ENCODE measurements at regions not wholly inside any gene's neighbourhood (a gene's known extent, or its start where the extent isn't known, plus 50 kb on each side); places are given as distances from the start of the nearest gene placed in this dataset.

DNA sequence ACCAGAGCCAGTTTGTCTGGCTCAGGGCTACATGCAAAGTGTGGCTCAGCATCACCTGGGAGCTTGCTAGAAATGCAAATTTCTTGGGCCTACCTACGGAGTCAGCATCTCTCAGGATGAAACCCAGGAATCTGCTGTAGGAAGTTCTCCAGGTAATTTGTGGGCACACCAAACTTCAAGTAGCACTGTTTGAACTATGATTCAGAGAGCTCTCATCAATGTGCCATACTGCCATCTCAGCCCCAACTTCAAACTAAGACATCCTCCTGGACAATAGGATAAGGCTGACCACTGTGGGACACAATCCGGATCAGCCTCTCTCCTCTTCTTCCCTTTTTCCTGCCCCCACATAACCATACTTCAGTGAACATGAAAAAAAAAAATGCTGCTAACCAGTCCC lies 374.5 kb downstream of the METTL15 start:
- Histone ChIP-seq H3K27ac (ENCODE audit: low read depth in 2 of 2, low read length in 1 of 2) (no peak overlapping the region), H3K9me3 (no peaks in the 10 kb centered on the region), H3K79me2 (ENCODE audit: insufficient read depth) (no peaks in the 10 kb centered on the region), H2AFZ (ENCODE audit: low read depth) (no peak overlapping the region), H3K4me2 (no peak overlapping the region), H3K4me3 (ENCODE audit: low read depth in 2 of 2, low read length in 1 of 2) (no peak overlapping the region), H3K4me1 (ENCODE audit: control insufficient read depth in 1 of 2, insufficient read depth in 2 of 2, low read depth in 1 of 2, low read length in 1 of 2) (peaks cover 0 to 9% of the 10 kb centered on the region in 2 experiments; a peak in 2 of 4 replicates), H3K9ac (no peak overlapping the region), H3F3A (replicated peaks; ENCODE audit: insufficient read depth) (no peaks in the 10 kb centered on the region), H3K36me3 (replicated peaks in 1 of 2; ENCODE audit: control insufficient read depth in 1 of 2, insufficient read depth in 2 of 2, low read length in 1 of 2) (no peaks in the 10 kb centered on the region), H3K9me2 (no peaks in the 10 kb centered on the region), H4K20me1 (ENCODE audit: insufficient read depth) (no peaks in the 10 kb centered on the region), H3K27me3 (ENCODE audit: insufficient read depth) (no peaks in the 10 kb centered on the region)
- WGBS (ENCODE audit: low lambda C conversion rate): 91% methylated on average over 2 of the region's 2 CpGs
- no peak for DNase-seq
- ChIA-PET POLR2A (no interaction called here), CTCF (no interaction called here)
- no peak for TF ChIP-seq CHD2 (IDR thresholded peaks at IDR 0.05; ENCODE audit: low read length, partially characterized antibody)
- TF ChIP-seq RFX5 (IDR thresholded peaks at IDR 0.05; ENCODE audit: low read length): no peak
- TF ChIP-seq PBX3 (IDR thresholded peaks at IDR 0.05): no peak
- TF ChIP-seq USF1 (IDR thresholded peaks at IDR 0.05; ENCODE audit: borderline replicate concordance, low read depth): no peak
- no peak for TF ChIP-seq FOSL2 (IDR thresholded peaks at IDR 0.05; ENCODE audit: borderline replicate concordance, low read depth)
- no peak for TF ChIP-seq RAD21 (IDR thresholded peaks at IDR 0.05; ENCODE audit: low read length)
- no peak for TF ChIP-seq SIN3A (IDR thresholded peaks at IDR 0.05; ENCODE audit: borderline replicate concordance, low read depth, low read length)
- TF ChIP-seq NRF1 (IDR thresholded peaks at IDR 0.05; ENCODE audit: low read depth, low read length): no peak
- TF ChIP-seq MXI1 (IDR thresholded peaks at IDR 0.05; ENCODE audit: low read depth, low read length): no peak
- TF ChIP-seq USF2 (IDR thresholded peaks at IDR 0.05; ENCODE audit: borderline replicate concordance, low read depth, low read length): no peak
- TF ChIP-seq TAF1 (IDR thresholded peaks at IDR 0.05; ENCODE audit: borderline replicate concordance, low read depth, low read length): no peak

DNA sequence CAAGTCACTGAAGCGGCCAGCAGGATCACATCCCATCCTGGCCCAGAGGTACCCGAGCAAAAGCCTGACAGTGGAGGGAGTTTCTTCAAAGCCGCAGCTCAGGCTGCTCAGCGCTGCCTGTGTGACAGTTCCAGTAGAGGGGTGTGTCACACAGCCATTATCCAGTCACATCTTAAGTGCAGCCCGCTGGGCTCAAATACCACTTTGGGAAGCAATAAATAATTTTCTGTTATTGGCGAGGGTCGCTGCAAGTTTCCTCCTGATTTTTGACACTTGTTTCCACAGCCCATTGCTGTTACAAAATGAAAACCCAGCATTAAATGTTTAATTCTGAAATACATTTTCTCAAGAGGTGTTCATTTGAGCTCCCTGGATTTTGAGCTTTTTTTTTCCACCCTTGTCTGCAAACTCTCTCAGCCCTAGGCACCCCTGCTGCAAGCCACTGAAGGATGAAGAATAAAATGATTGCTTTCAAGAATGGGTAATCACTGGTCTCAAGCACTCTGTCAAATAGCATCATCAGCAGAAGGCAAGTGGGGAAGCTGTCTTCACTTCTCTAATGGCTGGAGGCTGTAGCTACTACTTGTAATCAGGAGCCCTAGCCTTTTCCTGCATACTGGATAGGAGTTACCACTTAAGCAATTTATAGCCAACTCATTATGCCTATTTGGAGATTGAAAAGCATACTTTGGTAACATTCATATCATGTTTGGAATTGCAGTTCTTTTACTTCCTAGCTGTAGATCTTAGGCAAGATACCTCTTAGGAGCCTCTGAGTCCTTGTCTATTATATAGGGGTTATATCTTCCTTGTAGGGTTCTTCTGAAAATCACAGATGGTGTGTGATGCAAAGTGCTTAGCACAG lies 373.7 kb downstream of the METTL15 start:
- Histone ChIP-seq H2AFZ (ENCODE audit: low read depth) (no peak overlapping the region), H3K4me1 (ENCODE audit: control insufficient read depth in 1 of 2, insufficient read depth in 2 of 2, low read depth in 1 of 2, low read length in 1 of 2) (peaks cover 0 to 9% of the 10 kb centered on the region in 2 experiments; a peak in 2 of 4 replicates), H3K9me2 (no peaks in the 10 kb centered on the region), H3K36me3 (replicated peaks in 1 of 2; ENCODE audit: control insufficient read depth in 1 of 2, insufficient read depth in 2 of 2, low read length in 1 of 2) (no peaks in the 10 kb centered on the region), H3K4me3 (ENCODE audit: low read depth in 2 of 2, low read length in 1 of 2) (no peak overlapping the region), H4K20me1 (ENCODE audit: insufficient read depth) (no peaks in the 10 kb centered on the region), H3K9ac (no peak overlapping the region), H3K4me2 (no peak overlapping the region), H3K27ac (ENCODE audit: low read depth in 2 of 2, low read length in 1 of 2) (no peak overlapping the region), H3K27me3 (ENCODE audit: insufficient read depth) (no peaks in the 10 kb centered on the region), H3K79me2 (ENCODE audit: insufficient read depth) (no peaks in the 10 kb centered on the region), H3K9me3 (no peaks in the 10 kb centered on the region), H3F3A (replicated peaks; ENCODE audit: insufficient read depth) (no peaks in the 10 kb centered on the region)
- ChIA-PET POLR2A (no interaction called here), CTCF (no interaction called here)
- 96% methylated on average over 7 of the region's 7 CpGs for WGBS (ENCODE audit: low lambda C conversion rate)
- no peak for TF ChIP-seq YY1 (IDR thresholded peaks at IDR 0.05; ENCODE audit: low read depth)
- no peak for TF ChIP-seq TAF1 (IDR thresholded peaks at IDR 0.05; ENCODE audit: borderline replicate concordance, low read depth, low read length)
- no peak for TF ChIP-seq MAX (IDR thresholded peaks at IDR 0.05; ENCODE audit: low read depth)
- TF ChIP-seq EP300 (IDR thresholded peaks at IDR 0.05; ENCODE audit: borderline replicate concordance in 1 of 2, low read depth in 1 of 2, low read length in 1 of 2): no peak
- TF ChIP-seq TEAD4 (IDR thresholded peaks at IDR 0.05; ENCODE audit: borderline replicate concordance, insufficient read depth): no peak
- TF ChIP-seq GABPA (IDR thresholded peaks at IDR 0.05; ENCODE audit: low read depth): no peak
- TF ChIP-seq FOXM1 (IDR thresholded peaks at IDR 0.05; ENCODE audit: low read depth): no peak
- no peak for DNase-seq
